Natural killer cell (primary cell): ENCODE measurements at regions not wholly inside any gene's neighbourhood (a gene's known extent, or its start where the extent isn't known, plus 50 kb on each side); places are given as distances from the start of the nearest gene placed in this dataset.

ENCODE experiments used
- ATAC-seq, 3 donors: fragments of 150-1000 bp in 2 of 3; fragments of 200-7000 bp in 1 of 3; cut with Tn5 transposase; 1 replicate in 1 of 3; 2 replicates in 2 of 3; pipeline ENCODE4 v1.10.0; 2021; ENCODE audit warnings: mild to moderate bottlenecking in 2 of 3, moderate library complexity in 2 of 3
- DNase-seq, 2 donors: peaks; one replicate each; pipeline versions ENCODE4 v3.0.0 to v3.0.0-alpha.2; 2013 to 2021; ENCODE audit warnings: mixed read lengths in 1 of 2
- H3K27ac ChIP-seq: one replicate; pipeline ENCODE4 v1.5.1; 2013; ENCODE audit warnings: mild to moderate bottlenecking, low read length
- H3K27me3 ChIP-seq: one replicate; pipeline ENCODE4 v1.6.1; 2013; ENCODE audit warnings: low read length; ENCODE audit not compliant: control insufficient read depth, insufficient read depth
- H3K36me3 ChIP-seq: one replicate; pipeline ENCODE4 v1.6.1; 2013; ENCODE audit warnings: low read length; ENCODE audit not compliant: control insufficient read depth, insufficient read depth
- H3K4me1 ChIP-seq: one replicate; pipeline ENCODE4 v1.6.1; 2013; ENCODE audit warnings: low read length; ENCODE audit not compliant: control insufficient read depth, insufficient read depth
- H3K4me3 ChIP-seq: one replicate; pipeline ENCODE4 v1.5.1; 2013; ENCODE audit warnings: low read length
- H3K9me3 ChIP-seq: one replicate; pipeline ENCODE4 v1.6.1; 2013; ENCODE audit warnings: low read length; ENCODE audit not compliant: control insufficient read depth, insufficient read depth
- H3K27ac Mint-ChIP-seq, 2 donors: one replicate each; pipeline ENCODE4 v1.8.0; 2022; ENCODE audit warnings: mild to moderate bottlenecking in 2 of 2, mixed read lengths in 2 of 2, moderate library complexity in 1 of 2
- H3K27me3 Mint-ChIP-seq, 2 donors: one replicate each; pipeline ENCODE4 v1.8.0; 2022; ENCODE audit warnings: low read depth in 2 of 2, mixed read lengths in 2 of 2
- H3K36me3 Mint-ChIP-seq: one replicate; pipeline ENCODE4 v1.8.0; 2022; ENCODE audit warnings: mixed read lengths
- H3K4me1 Mint-ChIP-seq, 2 donors: one replicate each; pipeline ENCODE4 v1.8.0; 2022; ENCODE audit warnings: mixed read lengths in 2 of 2
- H3K4me3 Mint-ChIP-seq: one replicate; pipeline ENCODE4 v1.8.0; 2022; ENCODE audit warnings: mild to moderate bottlenecking, moderate library complexity, mixed read lengths
- H3K9me3 Mint-ChIP-seq, 2 donors: one replicate each; pipeline ENCODE4 v1.8.0; 2022; ENCODE audit warnings: mixed read lengths in 2 of 2
- CTCF ChIP-seq: fragments of 200-600 bp; IDR thresholded peaks from one replicate; pipeline ENCODE4 v1.8.0; 2022; ENCODE audit warnings: antibody characterized with exemption
- WGBS: methylation state at CpG from one replicate; pipeline ENCODE4 v1.1.7; 2013; ENCODE audit warnings: missing lambda C conversion rate; ENCODE audit not compliant: insufficient coverage; 5-methylcytosine and 5-hydroxymethylcytosine counted together
- intact Hi-C: fragments of 100-400 bp; cut with micrococcal nuclease; formaldehyde crosslinking; loops from one replicate; pipeline ENCODE4 v1.14.2; 2022

GRCh38 chr4:1553365-1553764 lies 130.7 kb downstream of the FAM53A start:
- WGBS, result 81% methylated on average over 18 of the region's 18 CpGs
- Mint-ChIP-seq H3K4me1 (peaks cover 0 to 8% of the 10 kb centered on the region in 2 donors), H3K4me3 (no peak overlapping the region), H3K36me3 (no peaks in the 10 kb centered on the region), H3K27ac (no peak overlapping the region), H3K9me3 (no peaks in the 10 kb centered on the region), H3K27me3 (peaks cover 0 to 11% of the 10 kb centered on the region in 2 donors)
- ATAC-seq (no peak), DNase-seq (no peak)
- Histone ChIP-seq H3K4me3 (no peak overlapping the region), H3K27ac (no peak overlapping the region), H3K36me3 (no peaks in the 10 kb centered on the region), H3K9me3 (no peaks in the 10 kb centered on the region), H3K27me3 (peaks cover 2% of the 10 kb centered on the region), H3K4me1 (peaks cover 11% of the 10 kb centered on the region)
- no peak for TF ChIP-seq CTCF
- intact Hi-C loops, result no loop called here

- H3K4me3 ChIP-seq, result no peak overlapping the region
- peaks cover 2% of the 10 kb centered on the region for H3K27me3 ChIP-seq
- Mint-ChIP-seq H3K27me3 (peaks cover 6 to 15% of the 10 kb centered on the region in 2 donors), H3K36me3 (no peaks in the 10 kb centered on the region), H3K4me1 (peaks cover 0 to 8% of the 10 kb centered on the region in 2 donors), H3K4me3 (no peak overlapping the region), H3K9me3 (no peaks in the 10 kb centered on the region), H3K27ac (no peak overlapping the region)
- no peaks in the 10 kb centered on the region for H3K36me3 ChIP-seq
- DNase-seq (no peak), ATAC-seq (no peak)
- WGBS, result 87% methylated on average over 15 of the region's 17 CpGs
- H3K27ac ChIP-seq, result no peak overlapping the region
- no peaks in the 10 kb centered on the region for H3K9me3 ChIP-seq
- intact Hi-C loops, result no loop called here
- no peak for TF ChIP-seq CTCF
- peaks cover 12% of the 10 kb centered on the region for H3K4me1 ChIP-seq
Measured at GRCh38 chr4:1552451-1552850, 131.7 kb downstream of the FAM53A start.

GRCh38 chr4:1551211-1551610 lies 132.9 kb downstream of the FAM53A start:
- no peak overlapping the region for H3K27ac Mint-ChIP-seq
- H3K36me3 ChIP-seq, result no peaks in the 10 kb centered on the region

More at GRCh38 chr4:1551211-1551610, 132.9 kb downstream of the FAM53A start:
- ATAC-seq, result no peak
- H3K27me3 Mint-ChIP-seq, result peaks cover 10 to 14% of the 10 kb centered on the region in 2 donors
- intact Hi-C loops, result no loop called here
- no peaks in the 10 kb centered on the region for H3K36me3 Mint-ChIP-seq
- Histone ChIP-seq H3K4me3 (no peak overlapping the region), H3K9me3 (no peaks in the 10 kb centered on the region), H3K27ac (no peak overlapping the region), H3K27me3 (peaks cover 2% of the 10 kb centered on the region), H3K4me1 (peaks cover 12% of the 10 kb centered on the region)
- no peak for DNase-seq
- 93% methylated on average over 6 of the region's 6 CpGs for whole genome bisulfite sequencing
- peaks cover 0 to 8% of the 10 kb centered on the region in 2 donors for H3K4me1 Mint-ChIP-seq
- no peak overlapping the region for H3K4me3 Mint-ChIP-seq
- no peak for TF ChIP-seq CTCF
- H3K9me3 Mint-ChIP-seq, result no peaks in the 10 kb centered on the region
